GM12865 (cell line): ENCODE measurements at regions not wholly inside any gene's neighbourhood (a gene's known extent, or its start where the extent isn't known, plus 50 kb on each side); places are given as distances from the start of the nearest gene placed in this dataset.
A peak's percentile ranks its signal among the peaks of the same experiment; 100 is the strongest.

Source experiments
- DNase-seq: peaks from one replicate; pipeline ENCODE4 v3.0.0; 2010; ENCODE audit warnings: low read depth
- H3K4me3 ChIP-seq: 2 replicates; pipeline ENCODE4 v1.5.1; 2011; ENCODE audit warnings: mild to moderate bottlenecking, low read depth, low read length, control low read depth
- TF ChIP-seq, protein P1 (sequence below): IDR thresholded peaks from 2 replicates; pipeline ENCODE4 v1.5.1; 2011; ENCODE audit warnings: low read length, control low read depth, low read depth, inconsistent platforms; ENCODE audit not compliant: insufficient read depth; ENCODE audit errors: missing control alignments

- no peak overlapping the region for H3K4me3 ChIP-seq
- no peak for DNase-seq
- TF ChIP-seq, protein P1, sequence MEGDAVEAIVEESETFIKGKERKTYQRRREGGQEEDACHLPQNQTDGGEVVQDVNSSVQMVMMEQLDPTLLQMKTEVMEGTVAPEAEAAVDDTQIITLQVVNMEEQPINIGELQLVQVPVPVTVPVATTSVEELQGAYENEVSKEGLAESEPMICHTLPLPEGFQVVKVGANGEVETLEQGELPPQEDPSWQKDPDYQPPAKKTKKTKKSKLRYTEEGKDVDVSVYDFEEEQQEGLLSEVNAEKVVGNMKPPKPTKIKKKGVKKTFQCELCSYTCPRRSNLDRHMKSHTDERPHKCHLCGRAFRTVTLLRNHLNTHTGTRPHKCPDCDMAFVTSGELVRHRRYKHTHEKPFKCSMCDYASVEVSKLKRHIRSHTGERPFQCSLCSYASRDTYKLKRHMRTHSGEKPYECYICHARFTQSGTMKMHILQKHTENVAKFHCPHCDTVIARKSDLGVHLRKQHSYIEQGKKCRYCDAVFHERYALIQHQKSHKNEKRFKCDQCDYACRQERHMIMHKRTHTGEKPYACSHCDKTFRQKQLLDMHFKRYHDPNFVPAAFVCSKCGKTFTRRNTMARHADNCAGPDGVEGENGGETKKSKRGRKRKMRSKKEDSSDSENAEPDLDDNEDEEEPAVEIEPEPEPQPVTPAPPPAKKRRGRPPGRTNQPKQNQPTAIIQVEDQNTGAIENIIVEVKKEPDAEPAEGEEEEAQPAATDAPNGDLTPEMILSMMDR = no peak
Measured at GRCh38 chr12:38123566-38124246, 192.9 kb upstream of the ALG10B start.

GRCh38 chr12:38124247-38125012, 192.1 kb upstream of the ALG10B start:
- DNase-seq = no peak
- TF ChIP-seq, protein P1 = no peak
- no peak overlapping the region for H3K4me3 ChIP-seq

- H3K4me3 ChIP-seq = no peak overlapping the region
- DNase-seq = no peak
- TF ChIP-seq, protein P1 = no peak
Measured at GRCh38 chr12:38132139-38132538, 184.4 kb upstream of the ALG10B start.

- H3K4me3 ChIP-seq = no peak overlapping the region
- no peak for DNase-seq
- TF ChIP-seq, protein P1 = no peak
Measured at GRCh38 chr12:38137287-38137686, 179.3 kb upstream of the ALG10B start.

DNA sequence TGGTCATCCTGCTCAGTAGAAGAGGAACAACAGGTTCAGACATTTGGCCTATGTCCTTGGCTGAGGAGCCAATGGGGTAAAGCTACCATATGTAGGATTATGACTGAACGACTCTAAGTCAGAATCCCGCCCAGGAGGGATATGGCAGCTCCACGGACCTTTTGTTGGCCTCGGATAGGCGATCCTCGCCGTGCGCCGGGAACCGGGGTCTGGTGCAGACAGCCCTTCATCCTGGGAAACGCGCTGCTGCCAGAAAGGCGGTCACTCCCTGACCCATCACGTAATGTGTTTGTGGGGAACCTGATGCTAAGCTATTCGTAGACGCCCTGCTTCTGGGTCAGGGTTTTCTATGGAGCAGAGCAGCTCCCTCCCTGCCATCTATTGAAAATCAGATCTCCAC, 178.9 kb upstream of the ALG10B start:
- DNase-seq = no peak
- TF ChIP-seq, protein P1 = no peak
- H3K4me3 ChIP-seq = no peak overlapping the region

DNA sequence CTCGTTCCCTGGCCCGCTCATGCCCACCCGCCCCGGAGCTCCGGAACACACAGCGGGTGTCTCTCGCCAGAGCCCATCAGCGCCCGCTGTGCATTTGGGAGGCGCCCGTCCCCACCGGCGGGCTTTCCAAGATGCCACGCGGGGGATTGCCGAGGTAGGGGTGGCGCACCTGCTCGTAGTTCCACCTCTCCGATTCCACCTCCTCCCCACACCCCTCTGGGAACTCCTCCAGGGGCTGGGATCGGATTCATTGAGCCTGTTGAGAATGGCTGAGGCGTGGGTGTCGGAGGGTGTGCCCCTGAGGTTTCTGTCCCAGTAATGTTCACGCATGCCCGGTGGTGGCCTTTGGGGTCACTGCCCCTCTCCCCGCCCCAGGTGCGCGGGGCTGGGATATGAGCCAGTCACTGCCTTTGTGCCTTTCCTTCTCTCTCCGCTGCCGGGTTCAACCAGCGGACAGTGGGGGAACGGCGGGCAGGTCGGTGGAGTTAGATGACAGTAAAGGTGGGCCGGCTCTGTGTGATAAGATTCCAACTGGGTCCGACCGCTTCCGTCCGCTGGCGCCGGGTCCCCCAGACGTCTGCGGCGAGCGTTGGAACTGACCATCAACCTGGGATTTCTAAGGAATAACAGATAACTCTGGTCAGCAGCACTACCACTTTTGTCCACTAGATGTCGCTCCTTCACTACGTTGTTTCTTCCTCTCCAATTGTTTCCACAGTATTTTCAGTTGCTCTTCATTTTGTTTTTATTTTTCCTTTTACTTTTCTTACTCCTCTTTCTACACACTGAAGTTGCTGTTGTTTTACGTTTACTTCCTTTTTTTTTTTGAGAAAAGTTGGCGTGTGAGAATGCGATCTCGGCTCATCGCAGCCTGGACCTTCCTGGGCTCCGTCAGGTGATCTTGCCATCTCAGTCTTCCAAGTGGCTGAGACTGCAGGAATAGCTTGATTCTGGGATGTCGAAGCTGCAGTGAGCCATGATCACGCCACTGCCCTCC, 178.1 kb upstream of the ALG10B start:
- DNase-seq = peak; percentile 74
- TF ChIP-seq, protein P1 = peak; percentile 82
- peak overlapping the region; percentile 42 for H3K4me3 ChIP-seq
